ENCODE measurements at regions not wholly inside any gene's neighbourhood (a gene's known extent, or its start where the extent isn't known, plus 50 kb on each side); places are given as distances from the start of the nearest gene placed in this dataset.
"Not testable (repeated sequence)": the region's sequence is repeated elsewhere in the genome, so short reads cannot be mapped to it uniquely, and the experiment has no call there.

DNA sequence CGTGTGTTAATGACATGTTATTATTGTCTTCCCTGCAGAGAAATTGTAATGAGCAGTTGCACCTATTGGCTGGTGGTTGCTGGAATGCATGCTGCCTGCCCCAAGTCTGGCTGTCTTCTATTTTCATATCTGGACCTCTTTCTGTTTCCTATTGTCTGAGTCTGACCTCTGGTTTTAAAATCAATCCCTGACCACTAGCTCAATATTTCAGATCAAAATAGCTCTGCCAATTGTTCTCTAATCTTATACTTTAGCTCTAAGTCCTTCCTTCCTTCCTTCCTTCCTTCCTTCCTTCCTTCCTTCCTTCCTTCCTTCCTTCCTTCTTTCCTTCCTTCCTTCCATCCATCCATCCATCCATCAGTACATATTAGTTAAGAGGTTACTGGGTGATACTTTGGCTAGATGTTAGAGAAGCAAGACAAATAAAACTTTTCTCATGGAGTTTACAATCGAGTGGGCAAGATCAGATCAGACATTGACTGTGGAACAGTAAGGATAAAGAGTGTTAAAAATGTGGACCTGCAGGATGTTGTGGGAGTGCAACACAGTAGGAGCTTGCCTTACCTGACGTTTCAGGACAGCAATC is 417.1 kb downstream of the SOCS6 start:
- no peak for DNase-seq

DNA sequence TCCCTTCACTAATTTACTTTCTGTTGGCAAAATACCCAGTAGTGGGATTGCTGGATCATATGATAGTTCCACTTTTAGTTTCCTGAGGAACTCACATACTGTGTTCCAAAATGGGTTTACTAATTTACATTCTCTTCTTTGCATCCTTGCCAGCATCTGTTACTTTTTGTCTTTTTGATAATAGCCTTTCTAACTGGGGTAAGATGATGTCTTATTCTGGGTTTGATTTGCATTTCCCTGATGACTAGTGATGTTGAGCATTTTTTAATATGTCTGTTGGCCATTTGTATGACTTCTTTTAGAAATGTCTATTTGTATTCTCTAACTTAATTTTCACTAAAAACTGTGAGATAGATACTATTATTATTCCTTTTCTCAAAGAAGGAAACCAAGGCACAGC is 411.7 kb downstream of the SOCS6 start:
- no peak for DNase-seq

DNA sequence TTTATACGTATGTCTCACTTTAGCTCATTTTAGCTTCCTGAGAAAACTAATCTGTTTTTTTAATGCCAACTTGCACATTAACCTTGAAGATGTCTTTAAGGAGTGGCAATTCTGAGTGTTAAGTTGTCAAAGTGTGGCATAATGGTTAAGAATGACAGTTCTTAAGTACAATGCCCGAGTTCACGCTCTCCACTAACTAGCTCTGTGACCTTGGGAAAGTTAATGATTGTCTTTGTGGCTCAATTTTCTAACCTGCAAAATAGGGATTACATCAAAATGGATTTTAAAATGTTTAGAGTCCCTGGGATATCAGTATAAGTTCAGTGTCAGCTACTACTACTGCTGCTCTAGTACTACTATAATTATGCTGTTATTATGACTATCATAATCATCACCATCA is 409.7 kb downstream of the SOCS6 start:
- no peak for DNase-seq

DNA sequence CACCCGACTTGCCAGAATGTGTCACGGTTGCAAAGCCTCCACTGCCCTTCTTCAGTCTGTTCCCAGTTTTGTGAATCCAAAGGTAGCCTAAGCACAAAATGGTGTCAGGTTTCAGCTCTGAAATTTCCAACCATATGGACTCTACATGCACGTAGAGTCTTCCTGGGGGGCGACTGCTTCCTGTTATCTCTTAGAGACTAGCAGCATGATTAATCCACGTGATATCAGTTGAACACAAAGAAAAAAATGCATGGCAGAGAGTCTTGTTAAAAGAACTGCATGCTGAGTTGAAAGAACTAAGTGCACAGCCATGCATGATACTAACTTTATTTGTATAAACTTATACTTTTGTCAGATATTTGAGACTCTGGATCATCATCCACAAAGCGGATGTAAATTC is 404.4 kb downstream of the SOCS6 start:
- DNase-seq: no peak

DNA sequence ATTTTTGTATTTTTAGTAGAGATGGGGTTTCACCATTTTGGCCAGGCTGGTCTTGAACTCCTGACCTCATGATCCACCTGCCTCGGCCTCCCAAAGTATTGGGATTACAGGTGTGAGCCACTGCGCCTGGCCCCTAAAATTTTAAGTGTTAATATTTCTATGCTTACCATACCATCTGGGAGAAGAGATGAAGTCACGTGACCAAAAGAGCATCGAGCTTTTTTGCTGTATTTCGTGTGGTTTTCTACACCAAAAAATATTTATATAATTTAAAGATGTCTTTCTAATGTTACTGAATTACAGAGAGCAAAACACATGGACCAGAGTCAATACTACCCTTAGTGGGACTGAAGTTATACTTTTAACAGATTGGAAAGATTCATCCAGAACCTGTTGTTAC is 400.9 kb downstream of the SOCS6 start:
- DNase-seq: not testable (repeated sequence)

DNA sequence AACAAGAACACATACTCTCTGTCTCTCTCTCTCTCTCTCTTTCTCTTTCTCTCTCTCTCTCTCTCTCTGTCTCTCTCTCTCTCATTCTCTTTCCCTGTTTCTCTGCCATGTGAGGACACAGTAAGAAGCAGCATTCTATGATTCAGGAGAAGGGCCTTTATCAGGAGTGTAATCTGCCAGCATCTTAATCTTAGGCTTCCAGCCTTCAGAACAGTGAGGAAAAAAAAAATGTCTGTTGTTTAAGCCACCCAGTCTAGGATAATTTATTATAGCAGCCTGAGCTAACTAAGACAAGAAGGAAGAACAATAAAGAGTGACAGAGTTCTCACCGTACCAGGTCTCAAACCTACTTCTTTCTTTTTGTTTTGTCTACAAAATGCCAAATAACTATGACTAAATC is 399.4 kb downstream of the SOCS6 start:
- DNase-seq: no peak

DNA sequence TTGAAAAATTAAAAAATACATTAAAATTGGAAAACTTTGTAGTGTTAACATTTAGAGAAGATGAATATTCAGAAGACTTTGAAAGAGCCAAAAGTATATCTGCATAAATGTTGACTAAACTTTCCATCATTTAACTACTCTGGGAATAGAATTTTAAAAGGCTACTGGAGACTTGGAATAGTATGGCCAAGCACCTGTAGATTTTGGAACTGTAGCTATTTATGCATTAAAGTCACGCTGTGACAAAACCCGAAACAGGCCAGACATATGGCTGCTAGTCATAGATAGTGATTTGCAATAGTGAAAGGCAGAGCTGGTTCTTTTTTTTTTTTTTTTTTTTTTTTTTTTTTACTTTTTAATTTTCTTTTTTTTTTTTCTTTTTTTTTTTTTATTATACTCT is 396.0 kb downstream of the SOCS6 start:
- no peak for DNase-seq

DNA sequence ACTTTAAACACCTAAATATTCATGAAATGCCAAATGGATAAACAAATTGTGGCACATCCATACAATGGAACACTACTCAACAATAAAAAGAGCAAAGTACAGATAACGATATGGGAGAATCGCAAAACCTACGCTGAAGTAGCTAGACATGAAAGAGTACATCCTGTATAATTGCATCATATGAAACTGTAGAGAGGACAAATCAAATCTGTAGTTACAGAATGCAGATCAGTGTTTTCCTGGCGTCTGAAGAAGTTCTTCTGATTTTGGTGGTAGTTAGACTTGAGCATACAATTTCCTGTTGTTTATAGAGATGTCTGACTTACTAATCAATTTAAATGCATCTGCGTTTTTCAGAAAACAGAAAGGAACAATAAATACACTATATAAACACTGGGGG is 394.4 kb downstream of the SOCS6 start:
- no peak for DNase-seq

DNA sequence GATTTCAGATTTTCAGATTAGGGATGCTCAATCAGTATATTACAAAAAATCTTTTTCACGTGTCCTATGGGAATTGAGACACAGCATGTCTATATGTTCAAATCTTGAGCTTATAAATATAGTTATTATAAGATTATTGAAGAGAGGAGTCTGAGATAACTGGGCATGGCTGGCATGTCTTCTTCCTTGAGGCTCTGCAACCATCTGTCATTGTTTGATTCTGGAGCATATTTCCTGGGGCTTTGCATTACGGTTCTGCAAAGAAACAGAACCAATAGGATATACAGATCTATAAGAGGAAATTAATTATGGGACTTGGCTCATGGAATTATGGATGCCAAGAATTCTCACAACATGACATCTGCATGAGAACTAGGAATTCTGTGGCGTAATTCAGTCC is 386.1 kb downstream of the SOCS6 start:
- DNase-seq: no peak

DNA sequence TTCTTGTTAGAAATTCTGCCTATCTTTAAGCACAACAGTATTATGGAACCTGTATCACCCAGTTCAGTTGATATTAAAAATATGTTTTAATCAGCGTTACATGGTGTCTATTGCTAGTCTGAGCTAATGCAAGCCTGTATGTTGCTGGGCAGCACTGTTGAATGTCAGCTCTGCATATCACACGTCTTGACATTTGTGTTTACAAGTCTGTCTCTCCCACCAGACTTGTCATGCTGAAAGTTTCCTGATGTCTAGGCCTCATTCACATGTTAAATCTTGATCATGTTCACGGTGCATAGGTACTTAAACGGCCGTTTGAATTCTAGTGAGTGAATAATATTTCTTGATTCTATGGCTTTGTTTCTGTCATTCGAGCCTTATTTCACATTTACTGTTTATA is 385.0 kb downstream of the SOCS6 start:
- DNase-seq: no peak

DNA sequence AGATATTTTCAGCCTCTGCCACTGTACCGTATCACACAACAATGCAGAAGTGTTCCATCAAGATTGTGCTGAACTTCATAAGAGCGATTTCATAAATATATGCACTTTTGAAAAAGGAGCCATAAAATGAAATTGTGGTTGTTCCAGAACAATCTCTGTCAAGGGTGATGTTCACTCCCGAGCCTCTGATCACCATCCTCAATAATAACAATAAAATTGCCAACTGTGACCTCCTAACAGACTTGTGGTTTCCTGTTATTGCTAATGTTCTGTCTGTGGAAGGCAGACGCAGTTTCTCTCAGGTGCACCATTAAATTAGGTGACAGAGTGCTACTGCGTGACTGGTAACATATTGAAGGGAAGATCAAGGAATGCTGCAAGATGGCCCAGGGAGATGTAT is 383.7 kb downstream of the SOCS6 start:
- no peak for DNase-seq

DNA sequence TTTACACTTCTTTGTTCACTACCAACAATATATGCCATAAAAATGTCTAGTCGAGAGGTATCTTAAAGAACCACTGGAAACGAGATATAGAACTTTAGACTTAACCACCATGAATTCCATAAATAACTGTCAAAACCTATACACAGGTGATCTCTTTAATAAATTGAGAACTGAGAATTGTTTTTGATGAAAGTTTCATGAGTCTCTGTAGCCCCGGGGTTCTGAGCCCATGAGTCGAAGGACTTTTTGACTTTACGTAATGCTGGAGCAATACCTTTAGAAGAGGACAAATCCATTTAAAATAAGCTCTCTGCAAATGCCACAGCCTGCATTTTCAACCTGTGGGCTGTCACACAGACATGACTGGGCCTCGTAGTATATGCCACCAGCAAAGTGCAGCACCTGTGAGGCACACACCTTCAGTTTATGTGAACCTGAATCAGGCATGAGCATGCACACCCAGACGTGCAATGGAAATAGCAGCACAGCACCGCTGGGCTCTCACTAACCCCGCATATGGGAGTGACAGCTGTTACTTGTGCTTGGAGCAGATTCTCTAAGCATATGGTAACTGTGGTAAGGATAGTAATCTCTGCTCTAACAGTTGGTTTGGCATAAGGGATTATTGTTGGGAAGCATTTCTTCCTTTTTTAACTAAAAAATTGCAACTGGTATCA is 383.2 kb downstream of the SOCS6 start:
- DNase-seq: no peak

DNA sequence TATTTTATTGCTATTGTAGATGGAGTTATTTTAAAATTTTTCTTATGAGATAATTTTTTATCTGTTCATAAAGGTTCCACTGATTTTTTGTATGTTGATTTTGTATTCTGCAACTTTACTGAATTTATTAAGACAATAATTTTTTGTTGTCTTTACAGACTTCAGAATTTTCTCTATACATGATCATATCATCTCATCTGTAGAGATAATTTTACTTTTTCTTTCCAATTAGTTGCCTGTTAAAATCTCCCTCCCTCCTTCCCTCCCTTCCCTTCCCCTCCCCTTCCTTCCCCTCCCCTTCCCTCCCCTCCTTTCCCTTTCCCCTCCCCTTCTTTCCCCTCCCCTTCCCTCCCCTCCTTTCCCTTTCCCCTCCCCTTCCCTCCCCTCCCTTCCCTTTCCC is 378.1 kb downstream of the SOCS6 start:
- DNase-seq: no peak

DNA sequence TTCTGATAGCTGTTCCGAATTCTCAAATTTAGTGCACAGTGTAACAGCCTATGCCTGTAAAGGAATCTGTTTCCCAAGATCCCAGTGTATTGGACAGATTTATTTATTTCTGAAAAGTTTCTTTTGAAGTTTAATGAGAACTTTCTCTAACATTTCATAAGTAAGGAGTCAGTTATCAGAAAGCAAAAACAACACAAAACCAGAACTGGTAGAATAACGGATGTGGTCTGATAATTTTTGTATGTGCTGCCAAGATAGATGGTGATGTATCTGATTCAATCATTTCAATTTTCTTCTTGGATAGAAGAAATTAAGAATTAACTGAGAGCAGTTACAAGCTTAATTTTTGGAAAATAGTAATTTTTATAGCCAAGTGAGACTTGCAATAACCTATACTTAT is 374.3 kb downstream of the SOCS6 start:
- no peak for DNase-seq

DNA sequence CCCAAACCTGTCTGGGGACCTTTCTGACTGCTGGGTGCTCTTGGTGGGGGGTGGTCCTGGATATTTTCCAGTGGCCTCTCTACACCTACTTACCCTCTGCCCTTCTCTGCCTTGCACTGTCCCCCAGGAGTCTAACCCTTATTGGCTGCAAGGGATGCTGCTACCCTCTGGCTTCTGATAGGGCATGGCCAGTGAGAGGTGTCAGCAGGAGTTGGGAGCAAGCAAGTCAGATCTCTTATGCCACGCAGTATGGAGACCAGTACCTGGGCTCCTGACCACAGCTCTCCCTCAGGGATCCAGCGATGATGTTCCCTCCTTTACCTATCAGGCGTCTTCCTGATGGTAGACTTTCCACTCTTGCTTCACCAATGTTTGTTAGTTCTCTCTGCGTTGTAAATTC is 373.7 kb downstream of the SOCS6 start:
- no peak for DNase-seq

DNA sequence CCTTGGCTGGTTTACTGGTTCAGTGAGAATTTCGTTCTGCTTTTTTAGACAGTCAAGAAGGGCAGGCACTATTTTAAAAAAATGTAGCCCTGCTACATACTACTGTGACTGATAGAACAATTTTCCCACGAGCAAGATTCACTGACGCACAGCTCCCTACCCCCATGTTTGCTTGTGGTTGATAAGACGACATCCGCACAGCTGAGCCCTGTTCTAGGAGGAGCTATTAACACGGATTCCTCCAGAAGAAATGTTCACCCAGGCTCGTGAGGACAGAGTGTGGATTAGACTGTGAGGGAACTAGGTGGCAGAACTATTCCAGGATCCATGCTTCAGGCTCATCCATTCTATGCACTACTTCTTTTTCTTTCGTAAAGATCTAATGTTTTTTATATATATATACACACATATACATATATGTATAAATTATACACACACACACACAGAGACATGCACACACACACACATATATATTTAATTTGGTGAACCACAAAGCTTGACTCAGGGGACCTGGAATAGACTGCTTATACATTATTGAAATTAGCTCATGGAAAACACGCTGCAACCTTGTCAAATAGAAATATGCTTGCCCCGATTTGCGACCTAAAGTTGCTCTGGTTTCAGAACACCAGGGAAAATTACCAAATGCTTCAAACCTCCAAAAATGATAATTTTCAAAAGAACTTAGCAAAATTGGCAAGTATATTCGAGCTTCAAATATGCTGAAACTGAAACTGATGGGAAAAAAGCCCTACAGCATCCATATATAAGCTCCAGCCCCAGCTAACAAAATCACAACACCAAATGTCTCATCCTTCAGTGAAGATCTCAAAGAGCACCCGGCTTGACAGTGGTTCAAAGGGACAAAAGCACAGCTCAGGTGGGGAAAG is 370.4 kb downstream of the SOCS6 start:
- DNase-seq: no peak

DNA sequence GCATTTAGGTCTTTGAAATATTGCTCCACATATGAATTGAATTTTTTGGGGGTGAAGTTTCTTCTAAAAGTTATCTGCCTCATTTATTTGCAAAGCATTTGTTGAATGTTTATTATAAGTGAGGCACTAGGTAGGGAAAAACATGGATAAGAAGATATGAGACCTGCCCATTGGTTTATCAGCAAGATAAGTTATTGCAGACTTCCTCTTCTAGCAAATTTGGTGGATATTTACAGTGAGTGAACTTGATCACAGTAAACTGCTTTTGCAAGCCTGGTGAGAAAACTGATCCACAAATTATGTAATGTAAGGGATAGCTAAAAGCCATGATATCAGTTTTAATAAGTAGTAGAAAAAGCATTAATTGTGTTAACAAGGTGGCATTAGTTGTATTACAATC is 364.8 kb downstream of the SOCS6 start:
- no peak for DNase-seq

DNA sequence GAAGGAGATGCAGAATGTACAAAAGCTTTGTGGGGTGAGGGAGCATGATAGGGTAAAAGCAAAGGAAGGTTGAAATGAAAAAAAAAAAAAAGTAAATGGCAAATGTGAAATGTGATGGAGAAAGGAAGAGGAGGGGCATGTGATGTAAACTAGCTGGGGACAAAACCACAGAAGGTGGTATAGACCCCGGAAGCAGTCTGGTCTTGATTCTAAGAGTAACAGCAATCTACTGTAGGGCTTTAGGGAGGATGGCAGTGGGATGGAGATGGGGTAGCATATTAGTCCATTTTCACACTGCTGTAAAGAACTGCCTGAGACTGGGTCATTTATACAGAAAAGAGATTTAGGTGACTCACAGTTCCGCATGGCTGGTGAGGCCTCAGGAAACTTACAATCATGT is 362.0 kb downstream of the SOCS6 start:
- no peak for DNase-seq

DNA sequence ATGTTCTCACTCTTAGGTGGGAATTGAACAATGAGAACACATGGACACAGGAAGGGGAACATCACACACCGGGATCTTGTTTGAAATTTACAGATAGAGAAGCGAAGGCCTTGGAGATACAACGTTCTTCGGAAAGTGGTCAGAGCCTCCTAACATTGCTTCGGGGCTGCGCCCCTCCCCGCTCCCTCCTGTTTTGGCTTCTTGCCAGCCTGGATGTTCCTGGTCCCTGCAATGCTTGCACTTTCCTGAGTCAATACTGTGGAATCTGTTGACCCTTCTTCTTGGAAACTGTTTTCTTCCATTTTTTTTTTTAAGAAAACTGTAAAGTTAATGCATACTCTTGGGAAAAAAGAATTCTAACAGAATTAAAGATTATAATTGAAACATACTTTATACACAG is 360.8 kb downstream of the SOCS6 start:
- no peak for DNase-seq

DNA sequence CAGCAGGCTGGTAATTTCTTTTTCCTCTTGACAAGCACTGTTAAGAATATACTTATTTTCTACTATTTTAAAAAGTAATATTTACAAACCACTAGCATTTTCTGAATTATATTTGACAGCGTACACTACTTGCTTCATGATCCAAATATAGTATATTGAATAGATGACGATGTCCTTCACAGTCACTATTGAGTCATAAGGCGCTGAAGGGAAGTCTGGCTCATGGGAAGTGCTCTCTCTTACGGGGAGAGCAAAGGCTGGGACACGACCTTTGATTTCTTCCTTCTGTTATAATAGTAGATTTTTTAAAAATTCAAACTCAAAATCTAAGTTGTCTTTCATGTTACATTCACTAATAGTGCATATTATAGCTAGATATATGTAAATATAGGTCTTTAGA is 357.1 kb downstream of the SOCS6 start:
- no peak for DNase-seq

DNA sequence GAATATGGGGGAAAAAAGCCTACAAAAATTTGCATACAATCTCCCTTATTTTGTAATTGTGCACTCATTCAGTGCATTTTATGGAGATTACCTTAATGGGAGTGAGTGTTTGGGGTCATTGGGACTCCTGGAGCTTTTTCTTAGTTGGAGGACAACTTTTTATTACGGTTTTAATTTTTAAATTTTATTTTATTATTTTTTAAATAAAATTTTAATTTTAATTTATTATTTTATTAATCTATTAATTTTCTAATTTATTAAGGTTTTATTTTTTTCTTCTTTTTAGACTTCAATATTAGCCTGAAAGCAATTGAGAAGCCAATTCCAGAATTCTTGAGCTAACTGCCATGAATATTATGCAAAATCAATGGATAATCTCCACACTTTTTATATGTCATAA is 355.0 kb downstream of the SOCS6 start:
- no peak for DNase-seq

DNA sequence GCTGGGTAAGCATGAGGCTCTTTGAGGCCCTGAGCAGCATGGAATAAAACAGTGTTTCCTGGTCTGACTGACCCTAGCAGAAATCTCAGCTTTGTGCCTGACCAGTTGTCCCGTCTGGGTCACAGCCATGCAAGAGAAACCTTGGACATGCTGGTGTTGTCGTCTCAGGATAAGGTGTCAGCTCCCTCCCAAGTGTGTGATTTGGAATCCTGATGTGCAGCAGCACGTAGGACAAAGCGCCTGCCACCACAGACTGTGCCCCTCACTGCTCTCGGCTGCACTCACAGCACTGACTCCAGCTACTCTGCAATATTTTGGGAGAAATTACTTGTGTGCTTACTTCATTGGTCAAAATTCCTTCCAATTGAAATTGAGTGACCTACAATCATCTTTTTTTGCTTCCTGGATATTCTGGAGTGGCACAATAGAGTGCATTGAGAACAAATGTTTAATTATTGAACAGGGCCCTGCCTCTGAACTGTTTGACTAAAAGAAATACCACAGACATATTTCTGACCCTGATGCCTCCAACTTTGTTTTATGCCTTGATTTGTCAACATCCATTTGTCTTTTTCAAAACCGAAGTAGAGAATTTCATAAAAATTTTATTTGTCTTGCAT is 352.4 kb downstream of the SOCS6 start:
- DNase-seq: no peak

DNA sequence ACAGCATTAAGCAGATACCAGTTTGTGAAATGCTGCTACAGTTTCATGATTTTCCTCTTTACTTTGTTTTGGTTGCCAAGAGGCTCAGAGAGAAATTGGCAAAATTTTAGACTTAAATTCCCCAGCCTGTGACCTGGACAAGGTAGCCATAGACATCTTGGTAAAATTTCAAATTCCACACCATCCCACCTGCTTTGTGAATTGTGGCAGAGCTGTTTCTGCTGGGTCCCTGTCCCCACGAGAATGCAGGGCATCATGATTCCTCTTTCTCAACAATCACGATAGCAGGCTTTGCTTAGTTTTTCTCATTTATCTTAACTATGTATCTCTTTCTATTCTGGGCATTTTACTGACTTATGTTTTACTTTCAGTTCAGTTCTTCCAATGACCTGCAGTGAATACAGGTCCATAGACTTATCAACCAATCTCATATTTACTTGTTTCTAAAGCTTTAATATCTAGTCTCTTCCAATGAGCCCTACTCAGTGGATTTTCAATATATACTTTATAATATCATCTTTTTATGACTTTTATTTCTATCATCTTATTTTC is 351.6 kb downstream of the SOCS6 start:
- DNase-seq: no peak

DNA sequence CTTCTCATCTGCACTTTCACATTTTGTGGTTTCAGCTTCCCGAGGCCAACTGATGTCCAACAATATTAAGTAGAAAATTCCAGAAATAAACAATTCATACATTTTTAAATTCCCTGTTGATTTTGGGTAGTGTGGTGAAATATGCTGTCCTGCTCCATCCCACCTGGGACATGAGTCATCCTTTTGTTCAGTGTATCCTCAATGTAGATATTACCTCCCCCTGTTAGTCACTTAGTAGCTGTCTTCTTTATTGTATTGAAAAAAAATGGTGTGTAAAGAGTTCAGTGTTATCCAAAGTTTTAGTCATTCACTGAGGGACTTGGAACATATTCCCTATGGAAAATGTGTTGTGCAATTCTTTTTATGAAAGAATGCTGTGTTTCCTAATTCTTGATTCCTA is 348.1 kb downstream of the SOCS6 start:
- DNase-seq: no peak
